IMR-90 (cell line): ENCODE measurements at regions not wholly inside any gene's neighbourhood (a gene's known extent, or its start where the extent isn't known, plus 50 kb on each side); places are given as distances from the start of the nearest gene placed in this dataset.
A peak's percentile ranks its signal among the peaks of the same experiment; 100 is the strongest.

Experiments
- ATAC-seq: fragments of 200-7000 bp; cut with Tn5 transposase; 2 replicates; pipeline ENCODE4 v1.9.1; 2020; ENCODE audit warnings: low read depth, mild to moderate bottlenecking, moderate library complexity
- BruUV-seq: library from RNA; stranded (reverse); fragments of 400-500 nt; replicated peaks from 2 replicates; lab custom pipeline; 2021; lab: Mats Ljungman, UMichigan
- CTCF ChIA-PET: fragments of 300-600 bp; formaldehyde crosslinking; extraction: SDS; loops from one replicate; lab custom pipeline; 2021; ENCODE audit warnings: antibody characterized with exemption; lab: Yijun Ruan, JAX
- POLR2A ChIA-PET: fragments of 300-600 bp; sonication (Branson Sonifier 250); formaldehyde crosslinking; loops from one replicate; lab custom pipeline; 2022; ENCODE audit warnings: antibody characterized with exemption; ENCODE audit not compliant: unreplicated experiment; lab: Charles Lee
- DNase-seq: peaks from one replicate; pipeline ENCODE4 v3.0.0; 2013
- H2AFZ ChIP-seq: replicated peaks from 2 replicates; pipeline ENCODE3; 2013; ENCODE audit warnings: low read length, mild to moderate bottlenecking; ENCODE audit not compliant: poor library complexity
- H2AK5ac ChIP-seq: 2 replicates; pipeline ENCODE4 v1.6.1; 2013; ENCODE audit warnings: low read depth, low read length, inconsistent platforms
- H2AK9ac ChIP-seq: replicated peaks from 2 replicates; pipeline ENCODE3; 2013; ENCODE audit warnings: mild to moderate bottlenecking, low read depth, low read length, moderate library complexity; ENCODE audit not compliant: poor library complexity
- H2BK120ac ChIP-seq: 2 replicates; pipeline ENCODE4 v1.6.1; 2013; ENCODE audit warnings: low read depth, low read length, inconsistent platforms
- H2BK15ac ChIP-seq: 3 replicates; pipeline ENCODE4 v1.6.1; 2013; ENCODE audit warnings: low read depth, low read length, inconsistent platforms
- H2BK20ac ChIP-seq: 2 replicates; pipeline ENCODE4 v1.6.1; 2013; ENCODE audit warnings: low read depth, mild to moderate bottlenecking, inconsistent platforms, low read length, moderate library complexity
- H2BK5ac ChIP-seq: 2 replicates; pipeline ENCODE4 v1.6.1; 2013; ENCODE audit warnings: mild to moderate bottlenecking, low read depth, low read length, inconsistent platforms; ENCODE audit not compliant: poor library complexity, severe bottlenecking
- H3K14ac ChIP-seq: replicated peaks from 2 replicates; pipeline ENCODE4 v1.6.1; 2013; ENCODE audit warnings: low read depth, low read length, inconsistent platforms
- H3K18ac ChIP-seq: 2 replicates; pipeline ENCODE4 v1.6.1; 2013; ENCODE audit warnings: low read depth, low read length, control low read depth
- H3K23ac ChIP-seq: 2 replicates; pipeline ENCODE4 v1.6.1; 2013; ENCODE audit warnings: low read depth, low read length, inconsistent platforms
- H3K27ac ChIP-seq: 2 replicates; pipeline ENCODE4 v1.5.1; 2013; ENCODE audit warnings: mild to moderate bottlenecking, control low read depth, low read length; ENCODE audit not compliant: insufficient read depth
- H3K27me3 ChIP-seq: 2 replicates; pipeline ENCODE4 v1.6.1; 2013; ENCODE audit warnings: low read length; ENCODE audit not compliant: control insufficient read depth, insufficient read depth
- H3K36me3 ChIP-seq: 2 replicates; pipeline ENCODE4 v1.6.1; 2013; ENCODE audit warnings: low read length, mixed read lengths; ENCODE audit not compliant: control insufficient read depth, insufficient read depth
- H3K4ac ChIP-seq: 2 replicates; pipeline ENCODE4 v1.6.1; 2013; ENCODE audit warnings: low read depth, low read length, inconsistent platforms
- H3K4me1 ChIP-seq: 2 replicates; pipeline ENCODE4 v1.6.1; 2013; ENCODE audit warnings: low read length, mixed read lengths; ENCODE audit not compliant: control insufficient read depth, insufficient read depth
- H3K4me2 ChIP-seq: 2 replicates; pipeline ENCODE4 v1.6.1; 2013; ENCODE audit warnings: low read depth, mild to moderate bottlenecking, control low read depth, low read length, moderate library complexity
- H3K4me3 ChIP-seq: 2 replicates; pipeline ENCODE4 v1.5.1; 2013; ENCODE audit warnings: low read depth, mild to moderate bottlenecking, control low read depth, low read length, moderate library complexity; ENCODE audit not compliant: insufficient read depth
- H3K56ac ChIP-seq: 2 replicates; pipeline ENCODE4 v1.6.1; 2013; ENCODE audit warnings: low read length, inconsistent platforms; ENCODE audit not compliant: insufficient read depth; ENCODE audit errors: extremely low read depth
- H3K79me1 ChIP-seq, 2 experiments: 2 replicates each; pipeline ENCODE4 v1.6.1; 2013; ENCODE audit warnings: low read length in 2 of 2, inconsistent platforms in 1 of 2, low read depth in 1 of 2
- H3K9ac ChIP-seq: 2 replicates; pipeline ENCODE4 v1.6.1; 2013; ENCODE audit warnings: low read depth, low read length, control low read depth
- H3K9me1 ChIP-seq: 2 replicates; pipeline ENCODE4 v1.6.1; 2013; ENCODE audit warnings: low read length, inconsistent platforms; ENCODE audit not compliant: insufficient read depth
- H3K9me3 ChIP-seq: 2 replicates; pipeline ENCODE4 v1.6.1; 2013; ENCODE audit warnings: low read length; ENCODE audit not compliant: control insufficient read depth, insufficient read depth
- H4K20me1 ChIP-seq: 2 replicates; pipeline ENCODE4 v1.6.1; 2013; ENCODE audit warnings: low read length, inconsistent platforms; ENCODE audit not compliant: insufficient read depth
- H4K5ac ChIP-seq: 2 replicates; pipeline ENCODE4 v1.6.1; 2013; ENCODE audit warnings: mild to moderate bottlenecking, low read depth, low read length, control low read depth
- H4K8ac ChIP-seq, 2 experiments: 2 replicates each; pipeline ENCODE4 v1.6.1; 2013; ENCODE audit warnings: low read depth in 2 of 2, low read length in 2 of 2, control low read depth in 1 of 2, inconsistent platforms in 1 of 2
- H4K91ac ChIP-seq: 2 replicates; pipeline ENCODE4 v1.6.1; 2013; ENCODE audit warnings: low read depth, low read length, inconsistent platforms; ENCODE audit not compliant: insufficient read depth
- SMC3 ChIP-seq: fragments of 150-350 bp; IDR thresholded peaks from 2 replicates; pipeline ENCODE4 v1.6.1; 2016; ENCODE audit warnings: low read depth, mild to moderate bottlenecking, antibody characterized with exemption, low read length, moderate library complexity
- WGBS, 2 experiments: methylation state at CpG; one replicate each; pipeline versions ENCODE4 v1.1.5 to v1.1.7; 2013; ENCODE audit warnings: missing lambda C conversion rate in 2 of 2; ENCODE audit not compliant: insufficient read length in 1 of 2; ENCODE audit errors: extremely low coverage in 2 of 2; 5-methylcytosine and 5-hydroxymethylcytosine counted together
- dilution Hi-C: fragments of 300-500 bp; cut with HindIII; formaldehyde crosslinking; loops from one replicate; pipeline ENCODE4 v1.14.3; 2018; ENCODE audit warnings: low sequenced_read_pairs; ENCODE audit not compliant: unreplicated experiment
- in situ Hi-C: fragments of 300-500 bp; cut with MboI; formaldehyde crosslinking; loops from 3 replicates; pipeline ENCODE4 v1.14.3; 2019; ENCODE audit warnings: low sequenced_read_pairs, inconsistent platforms, mixed read lengths
- intact Hi-C: fragments of 100-400 bp; cut with micrococcal nuclease; formaldehyde crosslinking; loops from 2 replicates; pipeline ENCODE4 v1.10.0; 2022

- Histone ChIP-seq H3K18ac (no peak overlapping the region), H3K9me3 (no peaks in the 10 kb centered on the region), H3K4me3 (no peak overlapping the region), H3K9ac (no peak overlapping the region), H3K4me2 (no peak overlapping the region), H2AFZ (peak overlapping the region; percentile 8), H2AK5ac (peak overlapping the region; percentile 47), H3K23ac (no peak overlapping the region), H2BK5ac (no peak overlapping the region), H3K56ac (no peak overlapping the region), H2BK20ac (no peak overlapping the region), H4K20me1 (no peaks in the 10 kb centered on the region), H3K79me1 (no peaks in the 10 kb centered on the region), H3K27ac (no peak overlapping the region), H4K91ac (no peak overlapping the region; the same call in 1 of the 2 replicates), H3K27me3 (no peaks in the 10 kb centered on the region), H2AK9ac (no peak overlapping the region), H3K4me1 (peaks cover 33% of the 10 kb centered on the region), H3K36me3 (no peaks in the 10 kb centered on the region), H2BK15ac (no peak overlapping the region), H3K4ac (peak overlapping the region; percentile 97; the same call in 1 of the 2 replicates), H3K14ac (no peak overlapping the region), H3K9me1 (peaks cover 33% of the 10 kb centered on the region), H2BK120ac (peak overlapping the region; percentile 99; the same call in 1 of the 2 replicates), H4K5ac (no peak overlapping the region), H4K8ac (no peak overlapping the region)
- no peak for TF ChIP-seq SMC3
- CTCF ChIA-PET, result no interaction called here
- intact Hi-C loops, result no loop called here
- no peak for ATAC-seq
- dilution Hi-C loops, result no loop called here
- POLR2A ChIA-PET, result no interaction called here
- DNase-seq, result no peak
- BruUV-seq, result no TSS peak
- in situ Hi-C loops, result no loop called here
- WGBS, 2 experiments, result 84% methylated on average over 9 of the region's 14 CpGs; no CpG with 5 or more reads in 1 of the 2 experiments
Observed at GRCh38 chr15:99450896-99451358, 114.9 kb upstream of the MEF2A start.
